ENCODE measurements at regions not wholly inside any gene's neighbourhood (a gene's known extent, or its start where the extent isn't known, plus 50 kb on each side); places are given as distances from the start of the nearest gene placed in this dataset.

- TF ChIP-seq CTCF (conservative IDR thresholded peaks at IDR 0.05; ENCODE audit: low read depth), result no peak
- DNase-seq (ENCODE audit: low spot score), result no peak
- ChIA-PET CTCF (interaction anchor here (0.6 to 1.2 kb wide), 2 partner anchors 250 to 413 kb away, joined by 3 to 4 read pairs; no protein-coding TSS in a partner anchor), POLR2A (ENCODE audit: low non-redundant PET) (no interaction called here)
- no peak overlapping the region for H3K27ac ChIP-seq
These were observed 190.2 kb downstream of the IRX5 start for GRCh38 chr16:55120826-55121225.

- TF ChIP-seq CTCF (conservative IDR thresholded peaks at IDR 0.05; ENCODE audit: low read depth), result no peak
- ChIA-PET POLR2A (ENCODE audit: low non-redundant PET) (no interaction called here), CTCF (interaction anchor here (0.6 kb wide), 1 partner anchor 74 kb away, joined by 3 read pairs; no protein-coding TSS in a partner anchor)
- no peak overlapping the region for H3K27ac ChIP-seq
- DNase-seq (ENCODE audit: low spot score), result no peak
These were observed 193.0 kb downstream of the IRX5 start for GRCh38 chr16:55123652-55124051.

- TF ChIP-seq CTCF (conservative IDR thresholded peaks at IDR 0.05; ENCODE audit: low read depth), result no peak
- no peak overlapping the region for H3K27ac ChIP-seq
- DNase-seq (ENCODE audit: low spot score), result no peak
- POLR2A ChIA-PET (ENCODE audit: low non-redundant PET), result no interaction called here
- CTCF ChIA-PET, result no interaction called here
These were observed 195.2 kb downstream of the IRX5 start for GRCh38 chr16:55125818-55126385.

GRCh38 chr16:55126456-55126855 lies 195.8 kb downstream of the IRX5 start:
- no peak for TF ChIP-seq CTCF (conservative IDR thresholded peaks at IDR 0.05; ENCODE audit: low read depth)
- ChIA-PET POLR2A (ENCODE audit: low non-redundant PET) (no interaction called here), CTCF (no interaction called here)
- no peak overlapping the region for H3K27ac ChIP-seq
- no peak for DNase-seq (ENCODE audit: low spot score)

- DNase-seq (ENCODE audit: low spot score), result no peak
- no peak for TF ChIP-seq CTCF (conservative IDR thresholded peaks at IDR 0.05; ENCODE audit: low read depth)
- POLR2A ChIA-PET (ENCODE audit: low non-redundant PET), result no interaction called here
- CTCF ChIA-PET, result no interaction called here
- H3K27ac ChIP-seq, result no peak overlapping the region
These were observed 193.5 kb upstream of the IRX6 start for GRCh38 chr16:55130456-55130855.

- DNase-seq (ENCODE audit: low spot score), result no peak
- ChIA-PET POLR2A (ENCODE audit: low non-redundant PET) (no interaction called here), CTCF (no interaction called here)
- no peak overlapping the region for H3K27ac ChIP-seq
- TF ChIP-seq CTCF (conservative IDR thresholded peaks at IDR 0.05; ENCODE audit: low read depth), result no peak
These were observed 193.1 kb upstream of the IRX6 start for GRCh38 chr16:55130911-55131310.

- POLR2A ChIA-PET (ENCODE audit: low non-redundant PET), result no interaction called here
- DNase-seq (ENCODE audit: low spot score), result no peak
- no peak overlapping the region for H3K27ac ChIP-seq
- no peak for TF ChIP-seq CTCF (conservative IDR thresholded peaks at IDR 0.05; ENCODE audit: low read depth)
- CTCF ChIA-PET, result no interaction called here
These were observed 190.3 kb upstream of the IRX6 start for GRCh38 chr16:55133654-55134053.
